Limb (tissue), 2 donors: ENCODE measurements at regions not wholly inside any gene's neighbourhood (a gene's known extent, or its start where the extent isn't known, plus 50 kb on each side); places are given as distances from the start of the nearest gene placed in this dataset.
A peak's percentile ranks its signal among the peaks of the same experiment; 100 is the strongest.

ENCODE experiments used
- DNase-seq, 2 donors: peaks; one replicate each; pipeline ENCODE4 v3.0.0-alpha.2; 2016; ENCODE audit errors: extremely low spot score in 2 of 2

GRCh38 chr15:45941367-45941766 lies 306.5 kb downstream of the SQOR start:
- no peak for DNase-seq

GRCh38 chr15:45943240-45943639 lies 308.4 kb downstream of the SQOR start:
- DNase-seq: no peak

- DNase-seq: no peak
Observed at GRCh38 chr15:45946111-45946510, 311.3 kb downstream of the SQOR start.

GRCh38 chr15:45948181-45948621 lies 313.4 kb downstream of the SQOR start:
- DNase-seq: no peak

GRCh38 chr15:45958924-45959323 lies 324.1 kb downstream of the SQOR start:
- DNase-seq: no peak

GRCh38 chr15:45962733-45963132 lies 327.9 kb downstream of the SQOR start:
- no peak for DNase-seq

GRCh38 chr15:45970542-45970941 lies 335.7 kb downstream of the SQOR start:
- DNase-seq: no peak

GRCh38 chr15:45980366-45980765 lies 345.5 kb downstream of the SQOR start:
- no peak for DNase-seq

- DNase-seq: no peak
Observed at GRCh38 chr15:45981625-45982024, 346.8 kb downstream of the SQOR start.

GRCh38 chr15:45991863-45992262 lies 357.0 kb downstream of the SQOR start:
- no peak for DNase-seq

- no peak for DNase-seq
Observed at GRCh38 chr15:45993072-45993471, 358.2 kb downstream of the SQOR start.

- DNase-seq: no peak
Observed at GRCh38 chr15:45993508-45993907, 358.7 kb downstream of the SQOR start.

GRCh38 chr15:45995800-45996199 lies 361.0 kb downstream of the SQOR start:
- no peak for DNase-seq

- no peak for DNase-seq
Observed at GRCh38 chr15:46014532-46014931, 379.7 kb downstream of the SQOR start.

- DNase-seq: no peak
Observed at GRCh38 chr15:46034755-46035154, 399.9 kb downstream of the SQOR start.

GRCh38 chr15:46039703-46040102 lies 404.9 kb downstream of the SQOR start:
- no peak for DNase-seq

- no peak for DNase-seq
Observed at GRCh38 chr15:46041905-46042304, 407.1 kb downstream of the SQOR start.

GRCh38 chr15:46059921-46060594 lies 425.2 kb downstream of the SQOR start:
- DNase-seq: peak in 1 of 2 donors; percentile 24

GRCh38 chr15:46061002-46061401 lies 426.2 kb downstream of the SQOR start:
- no peak for DNase-seq

- no peak for DNase-seq
Observed at GRCh38 chr15:46077220-46077619, 442.4 kb downstream of the SQOR start.

GRCh38 chr15:46079046-46079445 lies 444.2 kb downstream of the SQOR start:
- no peak for DNase-seq

GRCh38 chr15:46080016-46080415 lies 445.2 kb downstream of the SQOR start:
- DNase-seq: peak; percentile 17 to 61

- no peak for DNase-seq
Observed at GRCh38 chr15:46088486-46089445, 453.9 kb downstream of the SQOR start.
